ENCODE measurements at regions not wholly inside any gene's neighbourhood (a gene's known extent, or its start where the extent isn't known, plus 50 kb on each side); places are given as distances from the start of the nearest gene placed in this dataset.

GRCh38 chr16:55101026-55101425 lies 170.4 kb downstream of the IRX5 start:
- no peaks in the 10 kb centered on the region for H3K4me1 ChIP-seq (ENCODE audit: insufficient read depth)
- no peak overlapping the region for H3K27ac ChIP-seq
- H3K4me3 ChIP-seq = no peak overlapping the region
- no peaks in the 10 kb centered on the region for H3K79me2 ChIP-seq
- H3K9me2 ChIP-seq (replicated peaks; ENCODE audit: insufficient read depth) = no peaks in the 10 kb centered on the region
- H3K9me3 ChIP-seq (ENCODE audit: low read depth) = no peaks in the 10 kb centered on the region
- TF ChIP-seq EZH2 (IDR thresholded peaks at IDR 0.05; ENCODE audit: borderline replicate concordance) (no peak), EZH2phosphoT487 (IDR thresholded peaks at IDR 0.05; ENCODE audit: low read depth, severe bottlenecking, unreplicated experiment) (no peak)
- TF ChIP-seq, protein P1, sequence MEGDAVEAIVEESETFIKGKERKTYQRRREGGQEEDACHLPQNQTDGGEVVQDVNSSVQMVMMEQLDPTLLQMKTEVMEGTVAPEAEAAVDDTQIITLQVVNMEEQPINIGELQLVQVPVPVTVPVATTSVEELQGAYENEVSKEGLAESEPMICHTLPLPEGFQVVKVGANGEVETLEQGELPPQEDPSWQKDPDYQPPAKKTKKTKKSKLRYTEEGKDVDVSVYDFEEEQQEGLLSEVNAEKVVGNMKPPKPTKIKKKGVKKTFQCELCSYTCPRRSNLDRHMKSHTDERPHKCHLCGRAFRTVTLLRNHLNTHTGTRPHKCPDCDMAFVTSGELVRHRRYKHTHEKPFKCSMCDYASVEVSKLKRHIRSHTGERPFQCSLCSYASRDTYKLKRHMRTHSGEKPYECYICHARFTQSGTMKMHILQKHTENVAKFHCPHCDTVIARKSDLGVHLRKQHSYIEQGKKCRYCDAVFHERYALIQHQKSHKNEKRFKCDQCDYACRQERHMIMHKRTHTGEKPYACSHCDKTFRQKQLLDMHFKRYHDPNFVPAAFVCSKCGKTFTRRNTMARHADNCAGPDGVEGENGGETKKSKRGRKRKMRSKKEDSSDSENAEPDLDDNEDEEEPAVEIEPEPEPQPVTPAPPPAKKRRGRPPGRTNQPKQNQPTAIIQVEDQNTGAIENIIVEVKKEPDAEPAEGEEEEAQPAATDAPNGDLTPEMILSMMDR (IDR thresholded peaks at IDR 0.05; ENCODE audit: poor library complexity) = no peak
- DNase-seq (ENCODE audit: low spot score) = no peak
- no peak overlapping the region for H2AFZ ChIP-seq
- H4K20me1 ChIP-seq (ENCODE audit: insufficient read depth, poor library complexity, severe bottlenecking) = no peaks in the 10 kb centered on the region
- H3K27me3 ChIP-seq = no peaks in the 10 kb centered on the region
- no peak overlapping the region for H3K4me2 ChIP-seq
- H3K36me3 ChIP-seq (replicated peaks; ENCODE audit: insufficient read depth, low read depth) = no peaks in the 10 kb centered on the region
- WGBS (ENCODE audit: low lambda C conversion rate, missing lambda C conversion rate) = 71% methylated on average over 4 of the region's 4 CpGs

GRCh38 chr16:55102077-55102476 lies 171.4 kb downstream of the IRX5 start:
- Histone ChIP-seq H3K9me2 (replicated peaks; ENCODE audit: insufficient read depth) (no peaks in the 10 kb centered on the region), H3K9me3 (ENCODE audit: low read depth) (no peaks in the 10 kb centered on the region), H3K27ac (no peak overlapping the region), H3K4me2 (no peak overlapping the region), H4K20me1 (ENCODE audit: insufficient read depth, poor library complexity, severe bottlenecking) (no peaks in the 10 kb centered on the region), H3K4me3 (no peak overlapping the region), H3K79me2 (no peaks in the 10 kb centered on the region), H3K4me1 (ENCODE audit: insufficient read depth) (no peaks in the 10 kb centered on the region), H2AFZ (no peak overlapping the region), H3K36me3 (replicated peaks; ENCODE audit: insufficient read depth, low read depth) (no peaks in the 10 kb centered on the region), H3K27me3 (no peaks in the 10 kb centered on the region)
- TF ChIP-seq, protein P1 (IDR thresholded peaks at IDR 0.05; ENCODE audit: poor library complexity) = no peak
- TF ChIP-seq EZH2 (IDR thresholded peaks at IDR 0.05; ENCODE audit: borderline replicate concordance) = no peak
- TF ChIP-seq EZH2phosphoT487 (IDR thresholded peaks at IDR 0.05; ENCODE audit: low read depth, severe bottlenecking, unreplicated experiment) = no peak
- WGBS (ENCODE audit: low lambda C conversion rate, missing lambda C conversion rate) = 93% methylated on average over 1 of the region's 1 CpG
- DNase-seq (ENCODE audit: low spot score) = no peak

- Histone ChIP-seq H4K20me1 (ENCODE audit: insufficient read depth, poor library complexity, severe bottlenecking) (no peaks in the 10 kb centered on the region), H3K79me2 (no peaks in the 10 kb centered on the region), H2AFZ (no peak overlapping the region), H3K27me3 (no peaks in the 10 kb centered on the region), H3K36me3 (replicated peaks; ENCODE audit: insufficient read depth, low read depth) (no peaks in the 10 kb centered on the region), H3K4me2 (no peak overlapping the region), H3K27ac (no peak overlapping the region), H3K9me2 (replicated peaks; ENCODE audit: insufficient read depth) (no peaks in the 10 kb centered on the region), H3K9me3 (ENCODE audit: low read depth) (no peaks in the 10 kb centered on the region), H3K4me1 (ENCODE audit: insufficient read depth) (peaks cover 2% of the 10 kb centered on the region), H3K4me3 (no peak overlapping the region)
- WGBS (ENCODE audit: low lambda C conversion rate, missing lambda C conversion rate) = 61% methylated on average over 4 of the region's 4 CpGs
- no peak for DNase-seq (ENCODE audit: low spot score)
- TF ChIP-seq, protein P1 (IDR thresholded peaks at IDR 0.05; ENCODE audit: poor library complexity) = no peak
- TF ChIP-seq EZH2 (IDR thresholded peaks at IDR 0.05; ENCODE audit: borderline replicate concordance) (no peak), EZH2phosphoT487 (IDR thresholded peaks at IDR 0.05; ENCODE audit: low read depth, severe bottlenecking, unreplicated experiment) (no peak)
Measured at GRCh38 chr16:55102531-55102930, 171.9 kb downstream of the IRX5 start.

DNA sequence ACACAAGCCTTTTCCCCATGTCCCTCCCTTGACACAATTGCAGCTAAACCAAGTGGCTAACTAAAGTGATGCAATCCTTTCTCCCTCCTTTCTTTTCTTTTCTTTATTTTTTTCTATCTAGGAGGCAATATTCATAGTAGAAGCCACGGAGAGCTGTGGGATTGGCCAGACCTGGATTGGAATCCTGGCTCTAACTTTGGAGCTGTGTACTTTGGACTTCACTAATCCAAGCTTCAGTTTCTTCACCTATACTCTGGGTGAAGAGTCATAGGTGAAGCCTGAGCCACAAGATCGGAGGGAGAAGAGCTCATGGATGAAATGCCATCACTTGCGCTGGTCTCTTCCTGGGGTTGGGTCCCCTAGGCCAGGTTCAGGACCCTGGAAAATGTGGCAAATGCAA lies 177.2 kb downstream of the IRX5 start:
- no peaks in the 10 kb centered on the region for H3K36me3 ChIP-seq (replicated peaks; ENCODE audit: insufficient read depth, low read depth)
- no peaks in the 10 kb centered on the region for H3K9me2 ChIP-seq (replicated peaks; ENCODE audit: insufficient read depth)
- H3K4me3 ChIP-seq = no peak overlapping the region
- H3K27ac ChIP-seq = no peak overlapping the region
- TF ChIP-seq, protein P1 (IDR thresholded peaks at IDR 0.05; ENCODE audit: poor library complexity) = no peak
- TF ChIP-seq EZH2 (IDR thresholded peaks at IDR 0.05; ENCODE audit: borderline replicate concordance) (no peak), EZH2phosphoT487 (IDR thresholded peaks at IDR 0.05; ENCODE audit: low read depth, severe bottlenecking, unreplicated experiment) (no peak)
- DNase-seq (ENCODE audit: low spot score) = peak; percentile 16
- WGBS (ENCODE audit: low lambda C conversion rate, missing lambda C conversion rate) = 81% methylated on average over 3 of the region's 3 CpGs
- no peak overlapping the region for H2AFZ ChIP-seq
- H3K79me2 ChIP-seq = no peaks in the 10 kb centered on the region
- H3K9me3 ChIP-seq (ENCODE audit: low read depth) = no peaks in the 10 kb centered on the region
- H3K27me3 ChIP-seq = no peaks in the 10 kb centered on the region
- no peak overlapping the region for H3K4me2 ChIP-seq
- no peaks in the 10 kb centered on the region for H4K20me1 ChIP-seq (ENCODE audit: insufficient read depth, poor library complexity, severe bottlenecking)
- peaks cover 7% of the 10 kb centered on the region for H3K4me1 ChIP-seq (ENCODE audit: insufficient read depth)
